Stomach (tissue), 8 donors: ENCODE measurements at regions not wholly inside any gene's neighbourhood (a gene's known extent, or its start where the extent isn't known, plus 50 kb on each side); places are given as distances from the start of the nearest gene placed in this dataset.
A peak's percentile ranks its signal among the peaks of the same experiment; 100 is the strongest.
"Not testable (repeated sequence)": the region's sequence is repeated elsewhere in the genome, so short reads cannot be mapped to it uniquely, and the experiment has no call there.

Experiments
- DNase-seq, 2 donors: peaks; one replicate each; pipeline versions ENCODE4 v3.0.0 to v3.0.0-alpha.2; 2013 to 2019
- H3K27ac ChIP-seq, 5 donors: fragments of 200-600 bp in 4 of 5; sonication (generic) in 4 of 5; one replicate each; pipeline ENCODE4 v1.5.1; 2013 to 2019; ENCODE audit warnings: mild to moderate bottlenecking in 1 of 5, moderate library complexity in 1 of 5
- H3K27me3 ChIP-seq, 3 donors: fragments of 200-600 bp; sonication (generic); one replicate each; pipeline ENCODE4 v1.5.1; 2017 to 2019; ENCODE audit warnings: mixed run types in 1 of 3
- H3K36me3 ChIP-seq, 4 donors: fragments of 200-600 bp; sonication (generic); 1 replicate in 3 of 4; 2 replicates in 1 of 4; pipeline ENCODE4 v1.5.1; 2016 to 2019
- H3K4me1 ChIP-seq, 4 donors: fragments of 200-600 bp; sonication (generic); one replicate each; pipeline ENCODE4 v1.5.1; 2016 to 2019
- H3K4me3 ChIP-seq, 4 donors: fragments of 200-600 bp; sonication (generic) in 3 of 4; one replicate each; pipeline ENCODE4 v1.5.1; 2016 to 2019; ENCODE audit warnings: mild to moderate bottlenecking in 1 of 4
- H3K9me3 ChIP-seq, 4 donors: fragments of 200-600 bp; sonication (generic); one replicate each; pipeline ENCODE4 v1.5.1; 2016 to 2019
- CTCF ChIP-seq, 7 experiments: fragments of 450-650 bp in 4 of 7; fragments of 200-600 bp in 3 of 7; sonication (generic) in 3 of 7; IDR thresholded peaks; one replicate each; pipeline ENCODE4 v1.5.1; 2016 to 2019; ENCODE audit warnings: antibody characterized with exemption in 7 of 7, control low read depth in 2 of 7, mild to moderate bottlenecking in 1 of 7
- EP300 ChIP-seq: sonication (generic); formaldehyde crosslinking; IDR thresholded peaks from one replicate; pipeline ENCODE4 v1.6.1; 2017; ENCODE audit warnings: antibody characterized with exemption
- POLR2A ChIP-seq, 4 donors: fragments of 450-650 bp; IDR thresholded peaks; one replicate each; pipeline ENCODE4 v1.6.1; 2016; ENCODE audit warnings: antibody characterized with exemption in 4 of 4, control low read depth in 2 of 4, mild to moderate bottlenecking in 1 of 4, moderate library complexity in 1 of 4
- POLR2AphosphoS5 ChIP-seq, 3 donors: sonication (generic); formaldehyde crosslinking; IDR thresholded peaks; one replicate each; pipeline ENCODE4 v1.6.1; 2016; ENCODE audit warnings: antibody characterized with exemption in 3 of 3
- WGBS, 5 donors: extraction: QIAGEN DNeasy Blood & Tissue Kit in 3 of 5; methylation state at CpG; one replicate each; pipeline versions ENCODE4 v1.1.5 to v1.1.7; 2013 to 2018; 5-methylcytosine and 5-hydroxymethylcytosine counted together
- intact Hi-C: fragments of 100-400 bp; cut with DNase I; formaldehyde crosslinking; loops from one replicate; pipeline ENCODE4 v1.15.1; 2023; ENCODE audit warnings: low total_unique reads
- donor health status: healthy with polysubstance abuse.
- donor health status: Bipolar disorder and iron deficiency.
- donor health status: healthy.

DNA sequence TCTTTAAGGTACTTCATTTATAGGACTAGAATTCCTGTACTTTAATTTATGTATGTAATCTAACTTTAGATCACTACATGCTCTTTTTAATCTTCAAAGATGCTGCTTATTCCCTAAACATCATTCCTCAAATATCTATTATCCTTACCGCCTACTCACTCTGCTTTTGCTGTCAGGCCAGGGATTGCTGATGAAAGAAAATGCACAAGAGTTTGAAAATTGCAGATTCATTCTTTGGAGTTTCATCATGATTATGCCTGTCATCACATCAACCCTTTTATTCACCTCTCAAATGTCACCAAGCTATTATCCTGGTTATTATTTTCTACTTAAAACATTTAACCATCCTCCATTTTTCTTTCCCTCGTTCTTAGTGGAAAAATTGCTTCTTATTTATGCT, 802.7 kb downstream of the METTL15 start:
- WGBS, 5 donors: 75 to 86% (median 79%) methylated on average over 2 of the region's 2 CpGs
- Histone ChIP-seq H3K4me3 (no peak overlapping the region), H3K9me3 (no peaks in the 10 kb centered on the region), H3K36me3 (no peaks in the 10 kb centered on the region), H3K4me1 (no peaks in the 10 kb centered on the region), H3K27ac (no peak overlapping the region), H3K27me3 (no peaks in the 10 kb centered on the region)
- no peak for DNase-seq
- TF ChIP-seq POLR2A (IDR thresholded peaks at IDR 0.05) (no peak), CTCF (IDR thresholded peaks at IDR 0.05) (no peak), EP300 (no peak), POLR2AphosphoS5 (IDR thresholded peaks at IDR 0.05) (no peak)
- intact Hi-C loops: no loop called here

- Histone ChIP-seq H3K27ac (no peak overlapping the region), H3K27me3 (no peaks in the 10 kb centered on the region), H3K9me3 (no peaks in the 10 kb centered on the region), H3K4me3 (no peak overlapping the region), H3K4me1 (no peaks in the 10 kb centered on the region), H3K36me3 (no peaks in the 10 kb centered on the region)
- DNase-seq: peak in 1 of 2 donors; percentile 27
- intact Hi-C loops: no loop called here
- WGBS, 5 donors: 18 to 34% (median 30%) methylated on average over 2 of the region's 2 CpGs
- TF ChIP-seq POLR2AphosphoS5 (IDR thresholded peaks at IDR 0.05): no peak
- TF ChIP-seq CTCF (IDR thresholded peaks at IDR 0.05): no peak
- TF ChIP-seq EP300: no peak
- TF ChIP-seq POLR2A (IDR thresholded peaks at IDR 0.05): no peak
Observed at GRCh38 chr11:28903716-28904115, 795.5 kb downstream of the METTL15 start.

DNA sequence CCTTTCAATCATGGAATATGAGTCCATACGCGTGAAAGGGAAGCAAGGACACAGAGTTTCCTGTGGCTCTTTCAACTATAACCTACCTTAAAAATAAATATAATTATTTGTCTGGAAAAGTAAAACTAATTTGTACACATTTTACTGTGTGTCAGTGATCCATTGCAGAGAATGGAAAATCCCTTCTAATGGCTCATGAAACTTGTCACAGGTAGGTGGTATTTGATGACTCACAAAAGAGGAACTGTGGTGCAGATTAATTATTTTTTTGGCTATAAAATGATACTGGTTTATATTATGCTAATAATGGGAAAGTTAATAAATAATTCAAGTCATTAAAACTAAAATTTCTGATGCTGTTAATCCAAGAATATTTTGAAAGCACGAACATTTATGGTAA, 792.2 kb downstream of the METTL15 start:
- H3K4me1 ChIP-seq: no peaks in the 10 kb centered on the region
- no peaks in the 10 kb centered on the region for H3K9me3 ChIP-seq
- intact Hi-C loops: no loop called here
- H3K27me3 ChIP-seq: no peaks in the 10 kb centered on the region
- TF ChIP-seq CTCF (IDR thresholded peaks at IDR 0.05) (no peak), EP300 (no peak), POLR2AphosphoS5 (IDR thresholded peaks at IDR 0.05) (no peak), POLR2A (IDR thresholded peaks at IDR 0.05) (no peak)
- H3K4me3 ChIP-seq: no peak overlapping the region
- H3K27ac ChIP-seq: no peak overlapping the region
- H3K36me3 ChIP-seq: no peaks in the 10 kb centered on the region
- DNase-seq: no peak
- 59 to 93% (median 92%) methylated on average over 3 of the region's 3 CpGs for WGBS, 5 donors

DNA sequence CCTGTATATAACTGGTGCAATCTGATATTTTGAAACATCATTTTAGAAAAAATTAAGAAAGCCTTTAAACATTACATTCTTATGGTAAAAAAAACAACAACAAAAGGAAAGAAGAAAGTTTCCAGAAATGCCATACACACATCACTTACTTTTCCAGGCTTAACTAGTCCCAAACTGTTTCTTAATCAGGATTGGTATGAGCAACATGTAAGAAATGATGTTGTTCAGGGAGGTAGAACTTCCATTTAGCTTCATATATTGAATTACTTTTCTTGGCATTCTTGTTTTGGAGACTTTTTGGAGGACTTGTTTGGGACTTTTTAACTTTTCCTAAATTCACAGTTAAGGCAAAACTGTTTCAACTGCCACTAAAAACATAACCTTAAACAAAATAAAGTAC, 791.5 kb downstream of the METTL15 start:
- H3K27me3 ChIP-seq: no peaks in the 10 kb centered on the region
- TF ChIP-seq CTCF (IDR thresholded peaks at IDR 0.05) (no peak), EP300 (no peak), POLR2A (IDR thresholded peaks at IDR 0.05) (no peak), POLR2AphosphoS5 (IDR thresholded peaks at IDR 0.05) (no peak)
- H3K4me1 ChIP-seq: no peaks in the 10 kb centered on the region
- no peaks in the 10 kb centered on the region for H3K36me3 ChIP-seq
- intact Hi-C loops: no loop called here
- no peak for DNase-seq
- no peaks in the 10 kb centered on the region for H3K9me3 ChIP-seq
- no peak overlapping the region for H3K27ac ChIP-seq
- no peak overlapping the region for H3K4me3 ChIP-seq

- intact Hi-C loops, H3K27me3 ChIP-seq, H3K27ac ChIP-seq, DNase-seq, H3K4me1 ChIP-seq, H3K4me3 ChIP-seq, H3K9me3 ChIP-seq, H3K36me3 ChIP-seq: not testable (repeated sequence)
- 75 to 99% (median 93%) methylated on average over 7 to 26 of the region's 26 CpGs for WGBS, 5 donors
Observed at GRCh38 chr11:28890601-28891040, 782.4 kb downstream of the METTL15 start.
